SH-SY5Y (cell line): ENCODE measurements at regions not wholly inside any gene's neighbourhood (a gene's known extent, or its start where the extent isn't known, plus 50 kb on each side); places are given as distances from the start of the nearest gene placed in this dataset.

ENCODE experiments used
- GATA2 ChIP-seq: IDR thresholded peaks from 2 replicates; pipeline ENCODE4 v1.6.1; 2011; ENCODE audit warnings: mild to moderate bottlenecking, low read depth, low read length
- GATA3 ChIP-seq: IDR thresholded peaks from 2 replicates; pipeline ENCODE4 v1.6.1; 2011; ENCODE audit warnings: low read depth, mild to moderate bottlenecking, low read length, moderate library complexity

DNA sequence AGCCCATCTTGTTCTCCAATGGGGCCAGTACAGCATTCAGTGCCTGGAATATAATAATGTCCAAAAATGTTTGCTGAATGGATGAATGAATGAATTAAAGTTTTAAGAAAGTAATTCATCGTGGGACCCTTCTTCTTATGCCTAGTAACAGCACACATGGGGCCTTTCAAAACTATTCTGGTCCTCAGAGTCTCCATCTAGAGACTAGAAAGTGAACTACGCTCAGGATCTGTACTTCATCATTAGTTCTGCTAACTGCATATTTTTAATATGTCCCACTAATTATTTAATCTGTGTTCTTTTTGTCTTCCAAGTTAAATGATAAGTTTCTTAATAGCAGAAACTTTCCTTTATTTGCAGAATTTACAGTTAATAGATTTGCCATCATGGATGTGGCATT is 172.5 kb downstream of the SMAD2 start:
- TF ChIP-seq GATA3: no peak
- TF ChIP-seq GATA2: no peak

DNA sequence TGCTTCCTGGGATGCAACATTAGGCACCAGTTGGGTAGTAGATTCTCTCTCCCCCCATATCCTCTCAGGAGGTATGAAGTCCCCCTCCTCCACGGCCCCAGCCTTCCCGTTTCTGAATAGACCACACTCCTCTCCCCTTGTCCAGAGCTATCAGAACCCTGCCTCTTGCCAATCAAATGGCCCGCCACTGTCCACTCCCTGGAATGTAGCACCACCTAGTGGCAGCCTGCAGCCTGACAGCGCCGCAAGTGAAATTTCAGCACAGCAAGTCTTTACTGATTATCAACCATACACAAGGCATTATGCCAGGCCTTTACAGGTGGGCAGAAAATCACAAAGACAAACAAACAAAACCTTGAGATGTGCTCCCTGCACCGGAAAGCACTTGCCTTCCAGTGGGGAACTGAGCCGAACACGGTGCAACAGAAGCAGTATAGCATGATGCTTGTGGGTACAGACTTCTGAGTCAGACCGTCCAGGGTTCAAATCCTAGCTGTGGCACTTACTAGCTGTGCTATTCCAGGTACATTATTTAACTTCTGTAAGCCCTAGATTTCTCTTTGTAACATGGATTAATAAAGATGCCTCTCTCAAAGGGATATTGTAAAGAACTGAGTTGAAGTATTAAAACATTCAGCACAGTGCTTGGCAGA is 174.0 kb downstream of the SMAD2 start:
- no peak for TF ChIP-seq GATA2
- no peak for TF ChIP-seq GATA3

DNA sequence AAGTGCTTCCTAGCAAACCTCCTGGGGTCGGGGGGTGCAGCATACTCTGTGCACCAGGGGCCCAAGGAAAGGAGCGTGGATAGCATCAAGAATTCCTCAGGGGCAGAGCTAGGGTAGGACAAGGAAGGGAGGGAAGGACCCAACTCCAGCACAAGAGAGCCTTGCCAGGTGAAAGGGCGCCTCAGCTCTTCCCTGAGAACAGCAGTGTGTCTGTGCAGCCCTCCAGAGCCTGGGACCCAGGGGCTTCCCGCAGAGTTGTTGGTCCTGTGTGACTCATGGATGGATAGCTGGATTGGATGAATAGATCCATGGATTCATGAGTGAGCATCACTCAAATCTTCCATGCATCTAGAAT is 175.4 kb downstream of the SMAD2 start:
- no peak for TF ChIP-seq GATA3
- TF ChIP-seq GATA2: no peak

DNA sequence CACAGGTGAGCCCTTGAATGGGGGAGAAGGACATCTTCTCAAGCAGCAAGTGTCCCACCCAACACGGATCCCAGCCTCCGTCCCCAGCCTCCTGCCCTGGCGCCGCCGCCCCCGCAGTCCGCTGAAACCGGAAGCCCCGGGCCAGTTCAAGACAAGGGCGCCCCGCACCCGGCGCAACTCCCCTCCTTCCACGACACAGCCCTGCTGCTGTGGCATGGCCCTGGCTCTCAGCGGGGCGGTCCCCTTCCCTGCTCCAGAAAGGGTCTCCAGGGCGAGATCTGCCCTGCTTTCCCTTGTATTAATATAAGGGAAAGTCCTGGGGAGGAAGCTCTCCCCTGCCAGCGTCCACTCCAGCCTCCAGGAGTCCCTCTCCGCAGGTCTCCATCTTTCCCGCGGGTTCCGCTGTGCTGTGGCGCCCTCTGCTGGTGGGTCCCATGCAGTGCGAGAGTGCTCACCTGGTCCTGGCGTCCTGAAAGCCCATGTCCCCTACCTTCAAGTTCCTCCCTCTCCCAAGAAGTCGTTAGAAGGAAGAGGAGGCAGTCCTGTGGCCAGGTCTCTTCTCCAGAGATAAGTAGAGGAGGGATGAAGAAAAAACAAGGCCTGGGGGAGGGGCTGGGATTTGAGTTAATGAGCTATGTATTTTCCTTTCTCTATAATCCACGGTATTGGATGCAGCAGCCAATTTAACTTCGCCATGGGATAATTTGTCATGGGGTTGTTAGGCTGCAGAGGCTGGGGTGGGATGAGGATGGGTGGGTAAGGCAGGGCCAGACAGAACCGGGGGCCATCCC is 176.0 kb downstream of the SMAD2 start:
- no peak for TF ChIP-seq GATA3
- TF ChIP-seq GATA2: no peak

DNA sequence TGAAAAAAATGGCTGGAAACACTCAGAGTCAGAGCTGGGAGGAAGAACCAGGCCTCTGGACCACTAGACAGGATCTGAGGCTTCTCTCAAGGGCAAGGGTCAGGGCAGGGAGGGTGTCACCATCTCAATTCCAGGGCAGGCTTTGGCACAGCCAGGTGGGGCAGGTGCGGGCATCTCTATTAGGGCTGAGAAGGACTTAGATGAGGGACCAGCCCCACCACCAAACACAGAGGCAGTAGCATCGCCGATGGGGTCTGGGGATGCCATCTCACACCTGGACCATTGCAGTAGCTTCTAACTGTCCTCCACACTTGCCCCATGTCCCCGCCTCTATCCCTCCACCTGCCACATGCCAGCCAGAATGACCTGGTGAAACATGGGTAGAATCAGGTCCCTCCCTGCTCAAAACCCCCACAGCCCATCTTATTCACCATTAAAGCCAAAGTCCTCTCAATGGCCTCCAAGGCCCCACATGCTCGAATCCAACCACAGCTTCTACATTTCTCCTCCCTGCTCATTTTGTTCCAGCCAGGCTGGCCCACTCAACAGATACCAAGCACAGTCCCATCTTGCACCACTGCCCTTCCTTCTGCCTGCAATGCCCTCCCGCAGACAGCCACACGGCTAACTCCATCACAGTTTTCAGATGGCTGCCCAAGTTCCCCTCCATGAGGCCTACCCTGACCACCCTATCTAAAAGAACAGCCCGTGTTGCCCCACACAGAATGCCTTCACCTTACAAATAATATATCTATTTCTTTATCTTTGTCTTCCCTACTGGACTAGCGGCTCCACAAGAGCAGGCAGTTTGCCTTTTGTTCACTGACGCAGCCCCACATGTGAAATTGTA is 177.4 kb downstream of the SMAD2 start:
- TF ChIP-seq GATA2 (no peak), GATA3 (no peak)

DNA sequence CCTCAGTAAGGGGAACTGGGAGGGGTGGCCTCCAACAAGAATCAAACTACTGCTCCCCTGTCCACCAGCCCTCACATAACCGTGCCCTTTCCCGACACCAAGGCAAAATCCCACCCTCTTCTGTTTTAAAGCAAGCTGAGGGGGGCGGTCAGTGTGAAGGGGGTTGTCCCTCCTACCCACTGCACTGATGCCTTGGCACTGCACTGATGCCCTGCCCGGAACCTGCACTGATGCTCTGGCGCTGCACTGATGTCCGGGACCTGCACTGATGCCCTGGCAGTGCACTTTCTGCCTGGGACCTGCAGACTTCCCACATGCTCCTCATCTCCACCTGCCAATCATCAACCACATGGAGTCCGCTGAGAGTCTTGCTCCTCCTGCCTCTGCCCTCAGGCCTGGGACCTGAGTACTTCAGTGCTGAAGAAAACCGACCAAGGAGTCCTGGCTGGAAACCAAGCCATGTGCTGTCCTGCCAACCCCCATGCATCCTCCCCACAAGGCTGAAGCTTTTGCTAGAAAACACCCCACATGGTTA is 179.5 kb downstream of the SMAD2 start:
- TF ChIP-seq GATA3 (no peak), GATA2 (no peak)

DNA sequence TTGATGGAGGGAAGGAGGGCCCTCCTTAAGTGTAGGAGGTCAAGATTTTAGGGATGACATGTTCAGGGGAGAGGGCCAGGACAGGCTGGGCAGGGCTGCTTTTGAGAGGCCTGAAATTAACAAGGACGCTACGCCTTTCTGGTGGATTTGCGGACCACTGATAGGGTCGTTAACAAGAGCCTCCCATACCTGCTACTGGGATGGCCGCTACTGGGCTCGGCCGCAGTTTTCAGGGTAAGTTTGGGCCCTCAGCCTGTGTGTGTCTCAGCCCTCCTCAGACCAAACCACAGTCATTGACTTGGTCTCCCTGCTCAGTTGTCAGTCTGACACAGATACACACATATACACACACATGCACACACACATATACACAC is 180.9 kb downstream of the SMAD2 start:
- TF ChIP-seq GATA3: no peak
- TF ChIP-seq GATA2: no peak

DNA sequence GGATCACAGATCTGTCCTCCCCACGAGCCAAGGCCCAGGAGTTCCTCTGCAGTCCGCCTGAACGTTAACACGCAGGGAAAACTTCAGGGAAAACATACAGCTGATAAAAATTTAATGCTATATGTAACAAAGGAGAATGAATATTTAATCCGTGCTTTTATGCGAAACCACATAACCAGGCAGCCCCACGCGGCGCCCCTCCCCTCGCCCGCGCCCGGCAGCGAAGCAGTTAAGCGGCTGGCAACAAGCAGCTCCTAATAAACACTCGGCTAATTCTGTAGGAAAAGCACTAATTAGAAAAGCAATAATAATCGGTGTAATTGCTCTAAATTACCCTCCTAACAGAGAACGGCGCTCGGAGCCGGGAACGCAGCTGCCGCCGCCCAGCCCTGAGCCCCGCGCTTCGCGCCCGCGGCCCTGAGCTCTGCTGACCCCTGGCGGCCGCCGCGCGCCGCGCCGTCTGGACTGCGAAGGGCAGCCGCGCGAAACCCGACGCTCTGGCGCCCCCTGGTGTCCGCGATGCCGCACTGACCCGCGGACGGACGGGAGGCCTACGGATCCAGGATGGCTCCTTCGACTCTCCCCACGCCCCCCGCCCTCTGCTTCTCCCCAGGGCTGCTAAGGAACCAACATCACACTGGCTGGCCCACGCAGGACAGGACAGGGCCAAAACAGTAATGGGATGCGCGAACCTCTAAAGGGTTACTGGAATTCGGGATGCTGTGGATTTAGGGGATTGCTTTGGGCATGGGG is 181.4 kb downstream of the SMAD2 start:
- TF ChIP-seq GATA2 (no peak), GATA3 (no peak)

DNA sequence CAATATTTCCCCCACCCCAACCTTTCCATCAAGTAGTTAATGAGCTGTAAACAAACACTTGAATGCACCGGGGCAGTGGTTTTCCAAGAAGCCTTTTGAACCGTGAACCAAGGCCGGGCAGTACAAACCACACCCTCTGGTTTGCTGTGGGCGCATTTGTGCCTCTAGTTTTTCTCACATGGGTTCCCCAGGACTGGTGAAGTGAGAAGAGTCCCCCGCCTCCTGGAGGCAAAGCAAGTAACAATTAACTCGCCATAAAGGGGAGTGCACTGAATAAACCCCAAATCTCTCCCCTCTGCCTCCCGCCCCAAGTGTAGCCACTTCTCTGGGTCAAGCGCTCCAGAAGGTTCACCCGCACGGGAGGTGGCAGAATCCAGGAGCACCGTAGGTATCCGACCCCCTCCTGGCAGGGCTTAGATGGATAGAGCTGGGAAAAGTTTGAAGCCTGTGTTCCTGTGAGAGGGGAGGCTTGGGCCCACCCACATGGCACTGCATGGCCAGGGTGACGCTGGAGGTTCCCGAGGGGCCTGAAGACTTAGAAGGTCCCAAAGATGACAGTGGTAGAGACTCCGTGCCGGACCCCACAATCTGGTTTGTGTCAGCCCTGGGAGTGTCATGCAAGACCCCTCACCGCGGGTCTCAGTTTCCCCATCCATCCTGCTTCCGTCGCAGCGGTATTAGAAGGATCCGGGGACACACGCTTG is 182.2 kb downstream of the SMAD2 start:
- TF ChIP-seq GATA3 (no peak), GATA2 (no peak)

DNA sequence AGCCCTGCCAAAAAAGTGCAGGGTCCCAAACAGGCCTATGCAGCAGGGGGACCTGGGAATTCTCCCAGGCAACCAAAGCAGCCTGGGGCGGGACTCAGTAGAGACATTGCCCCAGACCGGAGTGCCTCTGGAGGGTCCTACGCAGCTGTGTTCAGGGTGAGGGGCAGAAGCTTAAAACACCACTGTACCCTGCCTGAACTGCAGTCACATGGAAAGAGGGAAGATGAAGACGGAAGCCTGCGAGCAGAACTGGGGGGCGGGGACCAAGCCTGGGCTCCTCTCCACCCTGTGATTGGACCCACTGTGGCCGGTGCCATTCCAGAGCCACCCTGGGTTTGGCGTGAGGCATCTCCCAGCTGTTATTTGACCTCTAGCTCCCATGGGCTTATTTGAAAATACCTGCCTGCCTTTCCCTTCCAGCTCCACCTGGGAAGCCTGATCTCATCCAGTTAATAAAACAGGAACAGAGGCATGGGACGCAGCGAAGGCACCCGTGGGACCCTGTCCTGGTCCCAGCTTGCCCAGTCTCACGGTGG is 183.1 kb downstream of the SMAD2 start:
- TF ChIP-seq GATA2 (no peak), GATA3 (no peak)

DNA sequence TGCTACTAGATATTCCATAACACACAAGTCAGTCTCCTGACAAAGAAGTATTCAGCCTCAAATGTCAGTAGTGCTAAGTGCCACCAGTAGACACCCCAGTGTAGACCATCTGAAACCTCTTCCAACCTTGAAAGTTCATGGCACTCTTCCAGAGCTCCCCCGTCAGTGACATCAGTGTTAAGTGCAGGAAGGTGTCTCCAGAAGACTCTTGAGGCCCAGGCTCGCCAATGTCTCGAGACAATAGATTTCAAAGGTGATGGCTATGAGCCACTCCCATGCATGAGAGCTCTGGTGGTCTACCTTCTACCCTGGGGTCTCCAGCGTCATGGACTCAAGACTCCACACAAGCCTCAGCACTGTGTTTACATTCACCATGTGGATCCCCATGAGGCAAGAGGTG is 183.8 kb downstream of the SMAD2 start:
- no peak for TF ChIP-seq GATA3
- TF ChIP-seq GATA2: no peak

DNA sequence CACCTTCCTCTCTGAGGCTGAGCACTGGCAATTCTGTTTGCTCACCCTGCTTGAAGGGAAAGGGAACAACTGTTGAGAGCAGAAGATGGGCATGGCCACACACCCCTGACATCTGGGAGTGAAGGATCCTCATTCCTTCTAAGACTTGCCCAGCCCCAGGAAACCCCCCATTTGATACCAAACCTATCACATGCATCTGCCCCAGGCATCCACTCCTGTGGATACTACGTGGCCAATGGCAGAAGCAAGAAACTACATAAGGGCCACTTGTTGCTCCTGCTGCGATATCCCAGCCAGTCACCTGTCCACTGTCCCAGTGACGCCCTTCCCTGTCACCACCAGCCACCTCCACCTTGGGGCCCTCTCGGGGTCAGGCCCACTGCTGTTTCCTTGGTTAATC is 185.2 kb downstream of the SMAD2 start:
- TF ChIP-seq GATA3 (no peak), GATA2 (no peak)

DNA sequence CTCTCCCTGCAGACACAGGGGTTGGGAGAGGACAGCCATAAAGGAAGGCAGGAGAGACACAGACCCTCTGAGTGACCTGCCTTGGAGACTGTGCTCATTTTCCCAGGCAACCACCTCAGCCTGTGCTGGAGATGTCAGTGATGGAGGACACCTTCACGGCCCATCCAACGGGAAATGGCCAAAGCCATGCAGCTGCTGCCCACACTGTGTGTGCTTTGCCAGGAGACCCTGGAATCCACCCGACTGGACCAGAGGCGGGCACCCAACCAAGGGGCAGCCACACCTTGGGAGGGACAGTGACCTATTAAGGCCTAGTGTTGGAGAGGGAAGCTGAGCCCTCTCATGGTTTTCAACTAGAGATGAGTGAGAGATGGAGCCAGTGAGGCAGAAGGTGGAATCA is 192.5 kb downstream of the SMAD2 start:
- TF ChIP-seq GATA2 (no peak), GATA3 (no peak)
